Progenitor cell of endocrine pancreas (in vitro differentiated cells): ENCODE measurements at regions not wholly inside any gene's neighbourhood (a gene's known extent, or its start where the extent isn't known, plus 50 kb on each side); places are given as distances from the start of the nearest gene placed in this dataset.

Experiments
- DNase-seq: peaks from one replicate; pipeline ENCODE4 v3.0.0; 2021; ENCODE audit warnings: low spot score; ENCODE audit not compliant: unreplicated experiment
- H3K27ac Mint-ChIP-seq: 2 replicates; pipeline ENCODE4 v1.8.0; 2021; ENCODE audit warnings: mild to moderate bottlenecking, moderate library complexity, mixed read lengths
- H3K27me3 Mint-ChIP-seq: 2 replicates; pipeline ENCODE4 v1.8.0; 2021; ENCODE audit warnings: mixed read lengths
- H3K36me3 Mint-ChIP-seq: 2 replicates; pipeline ENCODE4 v1.8.0; 2022; ENCODE audit warnings: mixed read lengths; ENCODE audit not compliant: insufficient read depth
- H3K4me1 Mint-ChIP-seq: 2 replicates; pipeline ENCODE4 v1.8.0; 2021; ENCODE audit warnings: low read depth, mixed read lengths
- H3K4me3 Mint-ChIP-seq: 2 replicates; pipeline ENCODE4 v1.8.0; 2021; ENCODE audit warnings: low read depth, mild to moderate bottlenecking, moderate library complexity, mixed read lengths
- H3K9me3 Mint-ChIP-seq: 2 replicates; pipeline ENCODE4 v1.8.0; 2021; ENCODE audit warnings: low read depth, mixed read lengths
- CTCF ChIP-seq: fragments of 200-600 bp; sonication (generic); IDR thresholded peaks from one replicate; pipeline ENCODE4 v1.5.0; 2021; ENCODE audit warnings: antibody characterized with exemption, mild to moderate bottlenecking; ENCODE audit not compliant: unreplicated experiment

GRCh38 chr15:92283813-92284212 lies 109.9 kb upstream of the ST8SIA2 start:
- peak overlapping the region; percentile 70 for H3K27ac Mint-ChIP-seq
- no peak for DNase-seq
- no peaks in the 10 kb centered on the region for H3K9me3 Mint-ChIP-seq
- H3K36me3 Mint-ChIP-seq, result no peaks in the 10 kb centered on the region
- TF ChIP-seq CTCF, result no peak
- H3K27me3 Mint-ChIP-seq, result no peaks in the 10 kb centered on the region
- no peak overlapping the region for H3K4me3 Mint-ChIP-seq
- H3K4me1 Mint-ChIP-seq, result peaks cover 4% of the 10 kb centered on the region

DNA sequence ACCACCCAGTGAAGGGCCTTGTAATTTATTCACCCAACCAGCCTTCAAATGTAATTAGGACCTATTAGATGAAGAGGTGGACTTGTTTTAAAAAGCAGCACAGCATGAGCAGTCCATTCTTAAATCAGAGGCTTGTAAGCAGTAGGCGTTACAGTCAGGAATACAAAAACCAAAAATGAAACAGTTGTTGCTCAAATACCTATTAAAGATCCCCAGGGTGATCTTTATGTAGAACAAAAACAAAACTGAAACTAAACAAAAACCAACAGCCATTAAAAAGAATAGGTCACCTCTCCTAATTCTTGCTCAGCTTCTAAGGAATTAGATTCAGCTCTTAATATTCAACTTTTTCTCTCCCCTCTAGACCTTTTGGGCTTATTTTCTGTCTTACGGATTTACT lies 104.9 kb upstream of the ST8SIA2 start:
- Mint-ChIP-seq H3K4me3 (no peak overlapping the region), H3K27me3 (peaks cover 17% of the 10 kb centered on the region), H3K9me3 (no peaks in the 10 kb centered on the region), H3K27ac (no peak overlapping the region), H3K36me3 (no peaks in the 10 kb centered on the region), H3K4me1 (peaks cover 3% of the 10 kb centered on the region)
- no peak for TF ChIP-seq CTCF
- no peak for DNase-seq

GRCh38 chr15:92289733-92290132 lies 103.9 kb upstream of the ST8SIA2 start:
- H3K9me3 Mint-ChIP-seq, result no peaks in the 10 kb centered on the region

GRCh38 chr15:92290359-92290992 lies 103.2 kb upstream of the ST8SIA2 start:
- no peak for DNase-seq
- Mint-ChIP-seq H3K4me1 (no peaks in the 10 kb centered on the region), H3K9me3 (no peaks in the 10 kb centered on the region), H3K4me3 (no peak overlapping the region), H3K27ac (no peak overlapping the region), H3K36me3 (no peaks in the 10 kb centered on the region), H3K27me3 (peaks cover 17% of the 10 kb centered on the region)
- TF ChIP-seq CTCF, result no peak

More at GRCh38 chr15:92289733-92290132, 103.9 kb upstream of the ST8SIA2 start:
- Mint-ChIP-seq H3K4me1 (no peaks in the 10 kb centered on the region), H3K36me3 (no peaks in the 10 kb centered on the region), H3K27ac (no peak overlapping the region), H3K4me3 (no peak overlapping the region), H3K27me3 (peaks cover 17% of the 10 kb centered on the region)
- no peak for TF ChIP-seq CTCF
- DNase-seq, result no peak

DNA sequence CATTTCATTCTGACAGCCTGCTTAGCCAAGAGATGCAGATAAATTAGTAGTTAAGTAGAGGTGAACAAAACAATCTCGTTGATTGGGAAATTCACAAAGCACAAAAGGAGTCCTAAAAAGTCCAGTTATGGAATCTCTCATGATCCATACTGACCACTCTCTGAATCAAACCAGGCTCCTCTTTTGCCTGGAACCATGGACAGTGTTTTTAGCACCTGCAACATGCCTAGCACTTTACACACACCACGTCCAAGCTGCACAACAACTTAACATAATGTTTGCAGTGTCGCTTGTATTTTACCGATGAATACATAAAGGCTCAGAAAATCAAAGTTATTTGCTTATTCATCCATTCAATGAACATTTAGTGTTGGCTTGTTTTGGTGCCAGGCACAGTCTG lies 101.8 kb upstream of the ST8SIA2 start:
- Mint-ChIP-seq H3K4me3 (no peak overlapping the region), H3K4me1 (no peaks in the 10 kb centered on the region), H3K36me3 (no peaks in the 10 kb centered on the region), H3K27ac (no peak overlapping the region), H3K27me3 (peaks cover 17% of the 10 kb centered on the region), H3K9me3 (no peaks in the 10 kb centered on the region)
- no peak for TF ChIP-seq CTCF
- DNase-seq, result no peak
